LHCN-M2 (cell line): ENCODE measurements at regions not wholly inside any gene's neighbourhood (a gene's known extent, or its start where the extent isn't known, plus 50 kb on each side); places are given as distances from the start of the nearest gene placed in this dataset.

Source experiments
- DNase-seq: peaks from one replicate; pipeline ENCODE4 v3.0.0-alpha.2; 2012; ENCODE audit warnings: low read depth

- no peak for DNase-seq
These were observed 66.9 kb upstream of the CLMN start for GRCh38 chr14:95386536-95387095.

GRCh38 chr14:95385701-95386100 lies 66.0 kb upstream of the CLMN start:
- no peak for DNase-seq

- no peak for DNase-seq
These were observed 63.0 kb upstream of the CLMN start for GRCh38 chr14:95382747-95383146.

GRCh38 chr14:95381726-95382125 lies 62.0 kb upstream of the CLMN start:
- no peak for DNase-seq

GRCh38 chr14:95380350-95381042 lies 60.8 kb upstream of the CLMN start:
- DNase-seq: no peak

- DNase-seq: no peak
These were observed 59.9 kb upstream of the CLMN start for GRCh38 chr14:95379634-95380033.

GRCh38 chr14:95375539-95376109 lies 55.9 kb upstream of the CLMN start:
- no peak for DNase-seq

GRCh38 chr14:95374239-95374997 lies 54.7 kb upstream of the CLMN start:
- no peak for DNase-seq

GRCh38 chr14:95370076-95370475 lies 50.4 kb upstream of the CLMN start:
- DNase-seq: no peak
